Upper lobe of left lung (tissue), 4 donors: ENCODE measurements at regions not wholly inside any gene's neighbourhood (a gene's known extent, or its start where the extent isn't known, plus 50 kb on each side); places are given as distances from the start of the nearest gene placed in this dataset.

Experiments
- POLR2A ChIP-seq, 4 donors: fragments of 450-650 bp; IDR thresholded peaks; one replicate each; pipeline ENCODE4 v1.5.1; 2016 to 2017; ENCODE audit warnings: antibody characterized with exemption in 4 of 4, mild to moderate bottlenecking in 2 of 4
- TF ChIP-seq, protein P1 (sequence below), 6 experiments: fragments of 450-650 bp in 4 of 6; fragments of 200-600 bp in 2 of 6; sonication (generic) in 2 of 6; IDR thresholded peaks; one replicate each; pipeline ENCODE4 v1.5.1; 2016 to 2019; ENCODE audit warnings: antibody characterized with exemption in 6 of 6

DNA sequence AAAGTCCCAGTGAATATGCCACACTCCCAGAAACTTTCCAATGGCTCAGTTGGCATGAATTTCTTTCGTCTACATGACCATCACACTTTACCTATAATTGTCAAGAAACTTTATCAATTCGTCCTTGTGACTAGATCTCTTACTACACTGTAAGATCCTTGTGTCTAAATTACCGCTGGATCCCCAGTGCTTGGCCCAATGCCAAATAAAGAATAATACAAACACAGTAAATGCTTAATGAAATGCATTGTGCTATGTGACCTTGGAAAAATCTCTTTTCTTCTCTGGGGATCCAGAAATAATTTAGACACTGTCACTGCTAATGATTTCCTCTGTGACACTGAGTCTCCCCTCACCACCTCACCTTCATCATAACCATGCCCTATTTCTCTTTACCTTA lies 137.9 kb downstream of the VSIG4 start:
- TF ChIP-seq, protein P1, sequence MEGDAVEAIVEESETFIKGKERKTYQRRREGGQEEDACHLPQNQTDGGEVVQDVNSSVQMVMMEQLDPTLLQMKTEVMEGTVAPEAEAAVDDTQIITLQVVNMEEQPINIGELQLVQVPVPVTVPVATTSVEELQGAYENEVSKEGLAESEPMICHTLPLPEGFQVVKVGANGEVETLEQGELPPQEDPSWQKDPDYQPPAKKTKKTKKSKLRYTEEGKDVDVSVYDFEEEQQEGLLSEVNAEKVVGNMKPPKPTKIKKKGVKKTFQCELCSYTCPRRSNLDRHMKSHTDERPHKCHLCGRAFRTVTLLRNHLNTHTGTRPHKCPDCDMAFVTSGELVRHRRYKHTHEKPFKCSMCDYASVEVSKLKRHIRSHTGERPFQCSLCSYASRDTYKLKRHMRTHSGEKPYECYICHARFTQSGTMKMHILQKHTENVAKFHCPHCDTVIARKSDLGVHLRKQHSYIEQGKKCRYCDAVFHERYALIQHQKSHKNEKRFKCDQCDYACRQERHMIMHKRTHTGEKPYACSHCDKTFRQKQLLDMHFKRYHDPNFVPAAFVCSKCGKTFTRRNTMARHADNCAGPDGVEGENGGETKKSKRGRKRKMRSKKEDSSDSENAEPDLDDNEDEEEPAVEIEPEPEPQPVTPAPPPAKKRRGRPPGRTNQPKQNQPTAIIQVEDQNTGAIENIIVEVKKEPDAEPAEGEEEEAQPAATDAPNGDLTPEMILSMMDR (IDR thresholded peaks at IDR 0.05), result no peak
- TF ChIP-seq POLR2A (IDR thresholded peaks at IDR 0.05), result no peak
